Mesenchymal stem cell (in vitro differentiated cells and primary cell): ENCODE measurements at regions not wholly inside any gene's neighbourhood (a gene's known extent, or its start where the extent isn't known, plus 50 kb on each side); places are given as distances from the start of the nearest gene placed in this dataset.

Experiments used
- DNase-seq: peaks from one replicate; pipeline ENCODE4 v3.0.0-alpha.2; 2013
- H2AFZ ChIP-seq: one replicate; pipeline ENCODE4 v1.6.1; 2013; ENCODE audit warnings: low read depth, mild to moderate bottlenecking, control low read depth, inconsistent platforms, low read length, moderate library complexity
- H2AK5ac ChIP-seq: 2 replicates; pipeline ENCODE4 v1.6.1; 2013; ENCODE audit warnings: low read length, moderate library complexity, mild to moderate bottlenecking, inconsistent platforms; ENCODE audit not compliant: severe bottlenecking
- H2BK120ac ChIP-seq: one replicate; pipeline ENCODE4 v1.6.1; 2013; ENCODE audit warnings: low read depth, mild to moderate bottlenecking, inconsistent platforms, low read length, moderate library complexity
- H2BK12ac ChIP-seq, 2 experiments: one replicate each; pipeline ENCODE4 v1.6.1; 2013; ENCODE audit warnings: inconsistent platforms in 2 of 2, low read length in 2 of 2, mild to moderate bottlenecking in 2 of 2, moderate library complexity in 2 of 2, control low read depth in 1 of 2
- H2BK15ac ChIP-seq: one replicate; pipeline ENCODE4 v1.6.1; 2013; ENCODE audit warnings: mild to moderate bottlenecking, low read depth, inconsistent platforms; ENCODE audit not compliant: poor library complexity, severe bottlenecking
- H2BK5ac ChIP-seq: 2 replicates; pipeline ENCODE4 v1.6.1; 2013; ENCODE audit warnings: low read depth, mild to moderate bottlenecking, low read length, control low read depth, inconsistent platforms; ENCODE audit not compliant: poor library complexity, severe bottlenecking
- H3K14ac ChIP-seq, 2 experiments: one replicate each; pipeline ENCODE4 v1.6.1; 2013; ENCODE audit warnings: inconsistent platforms in 2 of 2, low read length in 2 of 2, control low read depth in 1 of 2, mild to moderate bottlenecking in 1 of 2, moderate library complexity in 1 of 2
- H3K18ac ChIP-seq, 2 experiments: one replicate each; pipeline ENCODE4 v1.6.1; 2013; ENCODE audit warnings: inconsistent platforms in 2 of 2, low read length in 2 of 2, control low read depth in 1 of 2, low read depth in 1 of 2, mild to moderate bottlenecking in 1 of 2
- H3K23ac ChIP-seq, 2 experiments: one replicate each; pipeline ENCODE4 v1.6.1; 2013; ENCODE audit warnings: inconsistent platforms in 2 of 2, low read length in 2 of 2, mild to moderate bottlenecking in 2 of 2, moderate library complexity in 2 of 2, control low read depth in 1 of 2
- H3K27ac ChIP-seq: 2 replicates; pipeline ENCODE4 v1.5.1; 2013; ENCODE audit warnings: mild to moderate bottlenecking, moderate library complexity, low read length, control low read depth, inconsistent platforms; ENCODE audit not compliant: poor library complexity, severe bottlenecking
- H3K27me3 ChIP-seq, 2 experiments: 2 replicates each; pipeline versions ENCODE4 v1.6.1 to v1.7.0; 2013; ENCODE audit warnings: low read length in 2 of 2, mild to moderate bottlenecking in 2 of 2, moderate library complexity in 2 of 2, control low read depth in 1 of 2, inconsistent platforms in 1 of 2; ENCODE audit not compliant: control insufficient read depth in 1 of 2, insufficient read depth in 1 of 2
- H3K36me3 ChIP-seq, 2 experiments: 2 replicates each; pipeline versions ENCODE4 v1.6.1 to v1.7.0; 2013; ENCODE audit warnings: low read length in 2 of 2, control low read depth in 1 of 2, inconsistent platforms in 1 of 2, low read depth in 1 of 2, mild to moderate bottlenecking in 1 of 2; ENCODE audit not compliant: insufficient read depth in 2 of 2, control insufficient read depth in 1 of 2
- H3K4ac ChIP-seq, 2 experiments: one replicate each; pipeline ENCODE4 v1.6.1; 2013; ENCODE audit warnings: inconsistent platforms in 2 of 2, low read length in 2 of 2, mild to moderate bottlenecking in 2 of 2, moderate library complexity in 2 of 2, control low read depth in 1 of 2, low read depth in 1 of 2
- H3K4me1 ChIP-seq: 2 replicates; pipeline ENCODE4 v1.6.1; 2013; ENCODE audit warnings: low read depth, low read length, control low read depth; ENCODE audit not compliant: control insufficient read depth, insufficient read depth
- H3K4me2 ChIP-seq: 2 replicates; pipeline ENCODE4 v1.6.1; 2013; ENCODE audit warnings: low read length, mild to moderate bottlenecking, inconsistent platforms; ENCODE audit not compliant: poor library complexity, severe bottlenecking
- H3K4me3 ChIP-seq, 2 experiments: 2 replicates each; pipeline versions ENCODE4 v1.5.1 to v1.7.0; 2013; ENCODE audit warnings: low read length in 2 of 2, mild to moderate bottlenecking in 2 of 2, control low read depth in 1 of 2, low read depth in 1 of 2; ENCODE audit not compliant: insufficient read depth in 1 of 2
- H3K79me1 ChIP-seq: replicated peaks from 2 replicates; pipeline ENCODE4 v1.6.1; 2013; ENCODE audit warnings: mild to moderate bottlenecking, control low read depth, low read length, inconsistent platforms; ENCODE audit not compliant: poor library complexity, severe bottlenecking
- H3K9ac ChIP-seq: 2 replicates; pipeline ENCODE4 v1.7.0; 2013; ENCODE audit warnings: mild to moderate bottlenecking, low read length, moderate library complexity
- H3K9me3 ChIP-seq: 2 replicates; pipeline ENCODE4 v1.7.0; 2013; ENCODE audit warnings: mild to moderate bottlenecking, low read length; ENCODE audit not compliant: control insufficient read depth
- H4K8ac ChIP-seq: one replicate; pipeline ENCODE4 v1.6.1; 2013; ENCODE audit warnings: inconsistent platforms, mild to moderate bottlenecking, low read length, moderate library complexity
- H4K91ac ChIP-seq: one replicate; pipeline ENCODE4 v1.6.1; 2013; ENCODE audit warnings: mild to moderate bottlenecking, low read length, inconsistent platforms
- WGBS: methylation state at CpG from one replicate; pipeline ENCODE4 v1.1.7; 2013; ENCODE audit warnings: mixed read lengths; 5-methylcytosine and 5-hydroxymethylcytosine counted together

DNA sequence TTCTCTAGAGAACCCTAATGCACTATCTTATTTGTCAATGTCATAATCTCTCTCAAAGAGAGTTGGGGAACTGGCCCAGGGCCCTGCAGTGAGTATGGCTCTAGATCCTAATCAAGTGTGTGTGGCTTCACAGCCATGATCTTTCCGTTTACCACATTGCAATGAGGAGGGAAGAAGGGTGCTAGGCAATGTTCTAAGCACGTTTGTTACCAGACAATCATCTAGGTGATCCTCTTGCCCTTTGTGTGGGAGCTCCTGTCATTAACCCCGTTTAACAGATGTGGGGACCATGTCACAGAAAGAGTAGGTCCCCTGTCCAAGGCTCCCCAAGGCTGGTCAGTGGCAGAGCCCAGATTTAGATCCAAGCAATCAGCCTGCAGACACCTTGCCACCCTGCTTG lies 128.2 kb upstream of the IRX4 start:
- H2AFZ ChIP-seq: no peak overlapping the region
- H3K4me1 ChIP-seq: no peaks in the 10 kb centered on the region
- no peak overlapping the region for H3K27ac ChIP-seq
- no peak overlapping the region for H2BK120ac ChIP-seq
- no peaks in the 10 kb centered on the region for H3K79me1 ChIP-seq
- H3K9ac ChIP-seq: no peak overlapping the region
- H3K4me2 ChIP-seq: no peak overlapping the region
- WGBS: 42% methylated on average over 3 of the region's 3 CpGs
- no peaks in the 10 kb centered on the region for H3K36me3 ChIP-seq
- H3K27me3 ChIP-seq: peaks cover 0 to 62% of the 10 kb centered on the region in 2 experiments
- no peak overlapping the region for H4K91ac ChIP-seq
- no peak overlapping the region for H2BK5ac ChIP-seq
- DNase-seq: no peak
- no peak overlapping the region for H3K14ac ChIP-seq
- H2AK5ac ChIP-seq: no peak overlapping the region
- H2BK12ac ChIP-seq: no peak overlapping the region
- no peak overlapping the region for H3K4me3 ChIP-seq
- H4K8ac ChIP-seq: no peak overlapping the region
- no peaks in the 10 kb centered on the region for H3K9me3 ChIP-seq
- H3K23ac ChIP-seq: no peak overlapping the region
- no peak overlapping the region for H3K18ac ChIP-seq
- no peak overlapping the region for H2BK15ac ChIP-seq
- H3K4ac ChIP-seq: no peak overlapping the region

- no peak overlapping the region for H4K8ac ChIP-seq
- no peak overlapping the region for H2BK5ac ChIP-seq
- H3K79me1 ChIP-seq: no peaks in the 10 kb centered on the region
- no peak overlapping the region for H3K23ac ChIP-seq
- 81% methylated on average over 18 of the region's 22 CpGs for WGBS
- no peaks in the 10 kb centered on the region for H3K36me3 ChIP-seq
- H2AFZ ChIP-seq: no peak overlapping the region
- H3K4ac ChIP-seq: no peak overlapping the region
- H3K9ac ChIP-seq: no peak overlapping the region
- H2BK120ac ChIP-seq: no peak overlapping the region
- no peak overlapping the region for H3K27ac ChIP-seq
- no peak overlapping the region for H3K14ac ChIP-seq
- no peak overlapping the region for H2AK5ac ChIP-seq
- H3K27me3 ChIP-seq: peaks cover 0 to 68% of the 10 kb centered on the region in 2 experiments
- no peak overlapping the region for H3K4me2 ChIP-seq
- no peak for DNase-seq
- H3K4me3 ChIP-seq: peak overlapping the region in 1 of 2 experiments; percentile 66
- H2BK15ac ChIP-seq: no peak overlapping the region
- H3K18ac ChIP-seq: no peak overlapping the region
- peak overlapping the region; percentile 18 for H4K91ac ChIP-seq
- no peaks in the 10 kb centered on the region for H3K4me1 ChIP-seq
- H2BK12ac ChIP-seq: no peak overlapping the region
- H3K9me3 ChIP-seq: no peaks in the 10 kb centered on the region
These were observed 127.5 kb upstream of the IRX4 start for GRCh38 chr5:2009986-2010914.

DNA sequence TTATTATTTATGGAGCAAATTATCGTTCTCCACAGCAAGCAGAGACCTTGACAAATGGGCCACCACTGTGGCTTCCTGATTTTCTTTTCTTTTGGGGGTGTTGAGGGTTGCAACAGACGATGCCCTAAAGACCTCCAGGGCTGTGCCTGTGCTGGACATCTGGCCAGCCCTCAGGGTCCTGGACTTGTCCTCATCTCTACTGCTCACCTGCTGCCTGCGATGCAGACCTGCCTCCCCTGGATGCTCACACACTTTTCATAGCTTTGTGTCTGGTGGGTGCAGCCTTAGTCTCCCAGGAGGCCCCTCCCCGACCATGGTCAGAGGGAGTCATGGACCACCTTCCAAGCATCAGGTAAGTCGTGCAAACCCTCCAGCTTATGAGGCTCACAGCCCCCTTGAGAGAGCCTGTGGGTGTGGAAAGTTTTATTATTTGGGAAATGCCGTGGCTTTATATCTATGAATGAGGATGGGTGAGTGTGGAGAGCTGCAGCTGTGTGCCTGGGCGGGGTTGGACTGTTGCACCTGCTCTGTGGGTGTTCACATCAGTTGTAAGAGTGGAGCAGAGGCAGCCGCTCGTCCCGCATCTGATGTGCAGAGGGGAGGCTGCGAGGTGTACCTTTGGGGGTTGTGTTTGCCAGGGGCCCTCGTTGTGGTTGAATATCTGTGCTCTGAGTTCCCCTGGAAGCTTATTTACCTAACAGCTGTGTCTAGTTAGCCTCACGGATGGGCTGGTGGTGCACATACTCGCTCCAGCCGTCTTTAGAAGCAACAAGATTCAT lies 126.3 kb upstream of the IRX4 start:
- H4K8ac ChIP-seq: no peak overlapping the region
- no peak overlapping the region for H3K14ac ChIP-seq
- H2BK120ac ChIP-seq: no peak overlapping the region
- H2AK5ac ChIP-seq: no peak overlapping the region
- no peak for DNase-seq
- H2BK5ac ChIP-seq: no peak overlapping the region
- peak overlapping the region in 1 of 2 experiments; percentile 66 for H3K4me3 ChIP-seq
- no peak overlapping the region for H3K23ac ChIP-seq
- WGBS: 66% methylated on average over 15 of the region's 15 CpGs
- peak overlapping the region; percentile 59 for H3K9ac ChIP-seq
- H3K4me2 ChIP-seq: no peak overlapping the region
- no peak overlapping the region for H3K4ac ChIP-seq
- no peak overlapping the region for H2AFZ ChIP-seq
- H3K4me1 ChIP-seq: no peaks in the 10 kb centered on the region
- H3K27ac ChIP-seq: no peak overlapping the region
- H3K36me3 ChIP-seq: no peaks in the 10 kb centered on the region
- H3K79me1 ChIP-seq: no peaks in the 10 kb centered on the region
- no peak overlapping the region for H4K91ac ChIP-seq
- H2BK12ac ChIP-seq: no peak overlapping the region
- no peaks in the 10 kb centered on the region for H3K9me3 ChIP-seq
- no peak overlapping the region for H3K18ac ChIP-seq
- H3K27me3 ChIP-seq: peaks cover 0 to 79% of the 10 kb centered on the region in 2 experiments
- H2BK15ac ChIP-seq: no peak overlapping the region

DNA sequence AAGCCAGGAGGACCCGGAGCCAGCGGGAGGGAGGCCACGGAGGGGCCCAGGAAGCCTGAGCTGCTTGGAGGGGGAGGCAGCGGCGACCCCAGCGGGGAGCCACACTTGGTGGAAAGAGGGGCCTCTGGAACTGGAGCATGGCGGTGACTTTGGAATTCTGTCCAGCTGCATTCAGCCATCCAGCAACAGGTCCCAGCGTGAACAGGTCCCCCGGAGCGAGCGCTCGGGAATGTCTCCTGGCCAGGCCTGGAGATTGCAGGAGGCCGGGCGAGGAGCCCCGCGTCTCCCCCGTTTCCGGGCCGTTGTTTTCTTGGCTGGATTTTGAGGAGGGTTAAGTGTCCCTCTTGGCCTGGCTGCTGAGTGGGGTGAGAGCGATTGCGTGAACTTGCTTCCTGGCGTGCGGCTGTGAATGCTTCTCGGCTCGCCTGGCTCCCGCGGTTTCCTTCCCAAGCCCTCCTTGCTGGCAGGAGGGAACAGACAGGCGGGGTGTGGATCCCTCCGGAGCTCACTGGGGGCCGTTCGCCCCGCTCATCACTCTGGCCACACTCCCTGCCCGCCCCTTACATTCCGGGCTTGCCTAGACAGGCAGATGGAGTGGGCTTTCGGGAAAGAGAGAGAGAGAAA lies 125.3 kb upstream of the IRX4 start:
- Histone ChIP-seq H3K14ac (no peak overlapping the region), H3K27ac (no peak overlapping the region), H2BK120ac (no peak overlapping the region), H4K91ac (no peak overlapping the region), H3K9ac (peak overlapping the region; percentile 59), H3K23ac (no peak overlapping the region), H3K4me1 (no peaks in the 10 kb centered on the region), H3K9me3 (no peaks in the 10 kb centered on the region), H2BK15ac (no peak overlapping the region), H3K4me2 (peak overlapping the region; percentile 38), H2BK12ac (no peak overlapping the region), H2AFZ (no peak overlapping the region), H2BK5ac (no peak overlapping the region), H2AK5ac (no peak overlapping the region), H3K36me3 (no peaks in the 10 kb centered on the region), H3K4ac (no peak overlapping the region), H3K27me3 (peaks cover 0 to 88% of the 10 kb centered on the region in 2 experiments), H3K4me3 (peak overlapping the region in 1 of 2 experiments; percentile 66), H3K79me1 (no peaks in the 10 kb centered on the region), H4K8ac (no peak overlapping the region), H3K18ac (no peak overlapping the region)
- DNase-seq: no peak
- 80% methylated on average over 27 of the region's 35 CpGs for WGBS
